ENCODE measurements at regions not wholly inside any gene's neighbourhood (a gene's known extent, or its start where the extent isn't known, plus 50 kb on each side); places are given as distances from the start of the nearest gene placed in this dataset.

DNA sequence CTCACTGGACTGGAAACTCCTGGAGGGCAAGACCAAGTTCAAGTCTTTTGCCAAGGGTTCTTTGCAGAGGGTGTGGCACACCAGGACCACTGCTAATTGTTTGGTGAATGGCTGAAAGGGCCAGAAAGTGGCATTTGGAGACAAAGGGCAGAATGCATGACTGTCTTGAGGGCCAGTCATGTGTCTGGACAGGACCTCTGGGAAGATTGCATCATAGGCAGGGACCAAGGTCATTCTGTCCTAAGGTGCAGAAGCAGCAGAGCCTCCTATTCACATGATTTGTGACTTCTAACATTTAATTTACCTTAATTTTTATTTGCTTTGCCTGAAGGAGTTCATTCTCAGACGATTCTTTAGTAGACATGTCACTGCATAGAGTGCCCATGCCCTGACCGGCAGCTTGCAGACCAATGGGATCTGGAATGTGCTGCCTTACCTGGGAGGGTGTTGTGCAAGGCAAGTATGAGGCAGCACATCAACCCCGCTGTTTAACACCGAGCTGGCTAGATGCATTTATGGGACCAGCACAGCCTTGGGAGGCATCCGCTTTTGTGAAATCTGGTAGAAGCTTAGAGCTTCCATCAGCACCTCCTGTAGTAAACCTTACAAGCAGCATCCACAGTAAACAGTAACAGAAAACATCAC, 62.3 kb upstream of the MAF start:
- DNase-seq, result no peak

- no peak for DNase-seq
Observed at GRCh38 chr16:79662122-79662521, 61.6 kb upstream of the MAF start.

- DNase-seq, result no peak
Observed at GRCh38 chr16:79661578-79661977, 61.0 kb upstream of the MAF start.

DNA sequence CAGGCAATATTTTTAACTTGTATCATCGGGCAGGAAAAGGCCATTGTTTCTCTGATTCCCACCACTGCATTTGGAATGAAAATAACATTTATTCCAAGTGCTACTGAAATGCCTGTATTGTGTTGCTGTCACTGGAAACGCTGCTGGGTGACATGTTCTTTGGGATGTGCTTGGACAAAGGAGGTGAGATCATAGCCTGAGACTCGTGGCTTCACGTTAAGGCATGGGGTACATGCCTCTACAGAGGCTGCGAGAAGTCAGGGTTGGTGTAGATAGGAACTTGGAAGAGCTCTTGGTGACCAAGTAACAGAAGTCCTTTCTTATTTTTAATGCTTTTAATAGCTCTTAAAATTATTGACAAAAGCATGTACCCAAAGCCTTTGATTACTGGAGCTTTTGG, 58.8 kb upstream of the MAF start:
- no peak for DNase-seq

DNA sequence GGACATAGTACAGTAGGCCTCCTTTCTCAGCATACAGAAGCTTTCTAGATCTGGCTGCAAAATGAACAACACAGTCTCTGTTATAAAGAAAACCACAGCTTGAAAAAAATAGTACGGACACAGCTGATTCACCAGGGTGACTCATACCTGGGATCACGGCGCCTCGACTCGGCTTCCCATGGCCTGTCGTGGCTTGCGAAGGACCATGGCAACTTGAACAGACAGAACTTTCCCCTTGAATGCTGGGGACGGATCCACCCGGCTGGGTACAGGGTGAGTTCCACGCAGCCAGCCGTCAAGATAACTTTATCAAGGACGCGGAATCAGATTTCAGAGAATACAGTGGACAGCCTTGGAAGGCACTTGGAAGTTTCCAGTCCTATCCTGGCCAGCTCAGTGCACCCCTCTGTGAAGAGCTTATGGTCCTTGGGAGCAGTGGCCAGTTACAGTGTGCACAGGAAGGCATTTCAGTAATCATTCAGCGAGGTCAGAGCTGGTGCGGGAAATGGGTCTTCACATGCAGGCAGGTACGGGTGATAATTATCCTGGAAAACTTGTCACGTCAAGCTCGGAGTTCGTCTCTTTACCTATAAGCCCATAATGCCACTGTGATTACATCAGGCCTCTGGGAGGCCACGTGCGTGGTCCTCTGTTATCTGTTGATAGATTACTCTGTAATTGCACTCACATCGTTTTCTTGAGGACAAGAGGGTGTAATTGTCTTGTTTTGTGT, 57.9 kb upstream of the MAF start:
- DNase-seq, result no peak

- DNase-seq, result no peak
Observed at GRCh38 chr16:79656553-79657115, 56.1 kb upstream of the MAF start.

GRCh38 chr16:79653373-79653891, 52.9 kb upstream of the MAF start:
- no peak for DNase-seq

- DNase-seq, result no peak
Observed at GRCh38 chr16:79651363-79651762, 50.8 kb upstream of the MAF start.

Data from NCI-H446 (cell line).